GM18868 (cell line): ENCODE measurements at regions not wholly inside any gene's neighbourhood (a gene's known extent, or its start where the extent isn't known, plus 50 kb on each side); places are given as distances from the start of the nearest gene placed in this dataset.
"Not testable (repeated sequence)": the region's sequence is repeated elsewhere in the genome, so short reads cannot be mapped to it uniquely, and the experiment has no call there.

Experiments used
- ATAC-seq: cut with Tn5 transposase; IDR thresholded peaks from one replicate; pipeline ENCODE4 v1.9.1; 2021; ENCODE audit warnings: mild to moderate bottlenecking, moderate library complexity; ENCODE audit not compliant: unreplicated experiment

- ATAC-seq, result no peak
These were observed 221.4 kb downstream of the FAM43A start for GRCh38 chr3:194906970-194907629.

- ATAC-seq, result no peak
These were observed 222.1 kb downstream of the FAM43A start for GRCh38 chr3:194907811-194908210.

GRCh38 chr3:194908496-194908895 is 222.8 kb downstream of the FAM43A start:
- no peak for ATAC-seq

- ATAC-seq, result no peak
These were observed 223.3 kb downstream of the FAM43A start for GRCh38 chr3:194908972-194909371.

- ATAC-seq, result no peak
These were observed 224.8 kb downstream of the FAM43A start for GRCh38 chr3:194910414-194910984.

GRCh38 chr3:194913316-194913715 is 227.6 kb downstream of the FAM43A start:
- no peak for ATAC-seq

GRCh38 chr3:194924889-194925288 is 239.2 kb downstream of the FAM43A start:
- ATAC-seq, result not testable (repeated sequence)

GRCh38 chr3:194925614-194926013 is 239.9 kb downstream of the FAM43A start:
- no peak for ATAC-seq

- ATAC-seq, result no peak
These were observed 242.5 kb downstream of the FAM43A start for GRCh38 chr3:194928227-194928626.

- ATAC-seq, result no peak
These were observed 243.3 kb downstream of the FAM43A start for GRCh38 chr3:194928831-194929577.

GRCh38 chr3:194929578-194929960 is 243.9 kb downstream of the FAM43A start:
- no peak for ATAC-seq

GRCh38 chr3:194930377-194931204 is 244.9 kb downstream of the FAM43A start:
- no peak for ATAC-seq

- no peak for ATAC-seq
These were observed 245.7 kb downstream of the FAM43A start for GRCh38 chr3:194931347-194931746.

- ATAC-seq, result no peak
These were observed 246.2 kb downstream of the FAM43A start for GRCh38 chr3:194931865-194932264.

- no peak for ATAC-seq
These were observed 247.8 kb downstream of the FAM43A start for GRCh38 chr3:194933465-194933864.

- ATAC-seq, result no peak
These were observed 249.4 kb downstream of the FAM43A start for GRCh38 chr3:194935061-194935460.

GRCh38 chr3:194935632-194936470 is 250.2 kb downstream of the FAM43A start:
- ATAC-seq, result no peak

- no peak for ATAC-seq
These were observed 251.0 kb downstream of the FAM43A start for GRCh38 chr3:194936659-194937058.

GRCh38 chr3:194937144-194937543 is 251.5 kb downstream of the FAM43A start:
- ATAC-seq, result no peak

- ATAC-seq, result no peak
These were observed 252.2 kb downstream of the FAM43A start for GRCh38 chr3:194937882-194938321.
